ENCODE measurements at regions not wholly inside any gene's neighbourhood (a gene's known extent, or its start where the extent isn't known, plus 50 kb on each side); places are given as distances from the start of the nearest gene placed in this dataset.

- TF ChIP-seq, protein P1, sequence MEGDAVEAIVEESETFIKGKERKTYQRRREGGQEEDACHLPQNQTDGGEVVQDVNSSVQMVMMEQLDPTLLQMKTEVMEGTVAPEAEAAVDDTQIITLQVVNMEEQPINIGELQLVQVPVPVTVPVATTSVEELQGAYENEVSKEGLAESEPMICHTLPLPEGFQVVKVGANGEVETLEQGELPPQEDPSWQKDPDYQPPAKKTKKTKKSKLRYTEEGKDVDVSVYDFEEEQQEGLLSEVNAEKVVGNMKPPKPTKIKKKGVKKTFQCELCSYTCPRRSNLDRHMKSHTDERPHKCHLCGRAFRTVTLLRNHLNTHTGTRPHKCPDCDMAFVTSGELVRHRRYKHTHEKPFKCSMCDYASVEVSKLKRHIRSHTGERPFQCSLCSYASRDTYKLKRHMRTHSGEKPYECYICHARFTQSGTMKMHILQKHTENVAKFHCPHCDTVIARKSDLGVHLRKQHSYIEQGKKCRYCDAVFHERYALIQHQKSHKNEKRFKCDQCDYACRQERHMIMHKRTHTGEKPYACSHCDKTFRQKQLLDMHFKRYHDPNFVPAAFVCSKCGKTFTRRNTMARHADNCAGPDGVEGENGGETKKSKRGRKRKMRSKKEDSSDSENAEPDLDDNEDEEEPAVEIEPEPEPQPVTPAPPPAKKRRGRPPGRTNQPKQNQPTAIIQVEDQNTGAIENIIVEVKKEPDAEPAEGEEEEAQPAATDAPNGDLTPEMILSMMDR (IDR thresholded peaks at IDR 0.05), result no peak
These were observed 81.3 kb upstream of the IRX6 start for GRCh38 chr16:55242667-55243066.

DNA sequence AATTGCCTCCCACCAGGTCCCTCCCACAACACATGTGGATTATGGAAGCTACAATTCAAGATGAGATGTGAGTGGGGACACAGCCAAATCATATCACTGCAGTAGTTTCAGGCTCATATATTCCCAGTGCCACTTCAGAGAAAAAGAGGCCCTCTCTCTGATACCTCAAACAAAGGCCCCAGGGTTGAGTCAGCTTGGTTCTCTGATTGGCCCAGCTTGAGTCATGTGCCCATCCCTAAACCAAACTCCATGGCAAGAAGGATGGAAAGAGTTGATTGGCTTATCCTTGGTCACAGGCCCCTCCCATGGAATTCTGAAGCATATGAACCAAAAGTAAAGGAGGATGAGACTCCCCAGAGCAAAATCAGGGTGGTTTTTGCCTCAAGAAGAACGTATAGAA is 75.9 kb upstream of the IRX6 start:
- TF ChIP-seq, protein P1 (IDR thresholded peaks at IDR 0.05), result no peak

DNA sequence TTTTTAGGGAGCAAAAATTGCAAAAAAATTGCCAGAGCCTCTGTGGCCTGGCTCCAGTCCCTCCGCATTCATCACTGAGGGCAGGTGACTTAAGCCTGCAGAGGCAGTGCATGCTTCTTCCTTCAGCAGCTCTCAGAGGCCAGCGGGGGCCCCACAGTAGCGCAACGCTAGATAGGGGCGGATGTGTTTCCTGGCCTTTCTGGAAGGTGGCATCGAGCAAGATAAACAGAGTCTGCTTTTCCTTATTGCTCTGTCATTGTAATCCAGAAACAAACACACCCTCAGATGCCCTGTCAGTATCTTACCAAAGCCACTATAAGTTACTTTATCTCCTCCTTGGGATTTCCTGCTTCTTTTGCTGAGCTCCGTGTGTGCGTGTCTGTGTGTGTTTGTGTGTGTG is 75.5 kb upstream of the IRX6 start:
- TF ChIP-seq, protein P1 (IDR thresholded peaks at IDR 0.05), result no peak

DNA sequence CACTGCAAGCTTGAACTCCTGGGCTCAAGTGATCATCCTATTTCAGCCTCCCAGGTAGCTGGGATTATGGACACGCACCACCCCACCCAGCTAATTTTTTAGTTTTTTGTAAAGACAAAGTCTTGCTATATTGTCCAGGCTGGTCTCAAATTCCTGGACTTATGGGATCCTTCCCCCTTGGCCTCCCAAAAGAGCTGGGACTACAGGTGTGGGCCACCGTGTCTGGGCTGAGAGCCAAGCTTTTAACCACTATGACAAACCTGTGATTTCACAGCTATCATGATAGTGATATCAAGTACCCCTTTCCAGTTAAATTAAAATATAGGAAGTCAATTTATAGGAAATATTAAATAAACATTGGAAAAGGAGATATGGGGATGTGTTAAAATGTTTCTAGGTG is 74.6 kb upstream of the IRX6 start:
- TF ChIP-seq, protein P1 (IDR thresholded peaks at IDR 0.05), result no peak

DNA sequence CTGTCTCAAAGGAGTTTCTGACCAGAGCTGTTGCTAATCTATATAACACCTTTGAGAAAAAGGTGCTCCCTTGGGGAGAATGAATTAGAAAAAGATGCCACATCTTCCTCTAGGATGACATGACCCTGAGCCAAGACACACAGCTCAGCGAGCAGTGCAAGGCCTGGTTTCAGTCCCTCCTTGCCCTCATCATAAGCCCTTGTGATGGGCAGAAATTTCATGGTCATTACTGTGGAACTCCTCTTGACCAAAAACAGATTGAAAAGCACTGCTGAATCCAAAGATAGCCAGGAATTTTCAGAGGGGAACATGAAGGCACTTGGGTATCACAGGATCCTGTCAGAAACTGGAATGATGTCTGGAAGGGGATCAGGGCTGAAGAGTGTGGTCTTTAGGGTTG is 74.1 kb upstream of the IRX6 start:
- TF ChIP-seq, protein P1 (IDR thresholded peaks at IDR 0.05), result no peak

DNA sequence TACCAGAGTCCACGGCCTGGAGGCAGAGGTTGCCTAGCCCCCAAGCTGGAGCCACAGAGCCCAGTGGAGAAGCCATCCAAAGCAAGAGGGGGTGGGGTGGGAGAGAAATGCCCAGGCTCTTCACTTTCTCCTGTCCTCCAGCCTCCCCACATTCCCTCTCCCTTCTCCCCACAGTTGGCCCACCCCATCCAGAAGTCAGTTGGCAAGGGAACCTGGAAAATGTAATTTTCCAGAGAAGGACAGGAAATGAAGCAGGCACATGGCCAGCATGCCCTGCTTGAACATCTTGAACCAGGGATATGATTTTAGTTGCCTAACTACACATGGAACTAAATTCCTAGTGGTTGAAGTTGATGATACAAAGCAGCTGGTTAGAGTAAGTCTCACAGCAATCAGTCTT is 73.3 kb upstream of the IRX6 start:
- TF ChIP-seq, protein P1 (IDR thresholded peaks at IDR 0.05), result no peak

GRCh38 chr16:55251151-55251550 is 72.9 kb upstream of the IRX6 start:
- TF ChIP-seq, protein P1 (IDR thresholded peaks at IDR 0.05), result no peak

DNA sequence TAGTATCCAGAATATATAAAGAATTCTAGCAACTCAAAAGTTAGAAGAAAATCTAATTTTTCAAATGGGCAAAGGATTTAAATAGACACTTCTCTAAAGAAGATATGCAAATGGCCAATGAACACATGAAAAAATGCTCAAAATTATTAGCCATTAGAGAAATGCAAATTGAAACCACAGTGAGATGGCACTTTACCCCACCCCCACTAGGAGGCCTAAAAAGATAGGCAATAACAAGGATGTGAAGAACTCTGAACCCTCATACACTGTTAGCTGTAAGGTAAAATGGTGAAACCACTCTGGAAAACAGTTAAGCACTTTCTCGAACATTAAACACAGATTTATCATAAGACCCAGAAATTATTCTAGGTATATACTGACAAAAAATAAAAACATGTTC is 71.4 kb upstream of the IRX6 start:
- TF ChIP-seq, protein P1 (IDR thresholded peaks at IDR 0.05), result no peak

Data from LNCAP (cell line).